H1 (cell line): ENCODE measurements at regions not wholly inside any gene's neighbourhood (a gene's known extent, or its start where the extent isn't known, plus 50 kb on each side); places are given as distances from the start of the nearest gene placed in this dataset.

Experiments used
- CTCF ChIA-PET: fragments of 300-600 bp; sonication (Branson Sonifier 250); formaldehyde crosslinking; loops from one replicate; lab custom pipeline; 2021; ENCODE audit not compliant: partially characterized antibody; lab: Charles Lee
- POLR2A ChIA-PET: fragments of 300-600 bp; sonication (Branson Sonifier 250); formaldehyde crosslinking; loops from one replicate; lab custom pipeline; 2021; ENCODE audit warnings: inconsistent platforms; ENCODE audit not compliant: partially characterized antibody; lab: Charles Lee
- DNase-seq, 2 experiments: peaks; one replicate each; pipeline versions ENCODE4 v3.0.0 to v3.0.0-alpha.2; 2010 to 2022; ENCODE audit warnings: low spot score in 2 of 2, low read depth in 1 of 2, mixed read lengths in 1 of 2
- FAIRE-seq: peaks from 2 replicates; lab custom pipeline; 2011; peaks lifted over from hg19 to GRCh38; lab: Jason Lieb, UNC
- H2AFZ ChIP-seq: 2 replicates; pipeline ENCODE4 v1.8.1; 2012; ENCODE audit warnings: low read length, inconsistent platforms
- H2AK5ac ChIP-seq: 2 replicates; pipeline ENCODE4 v1.6.1; 2013; ENCODE audit warnings: low read depth, low read length
- H2BK120ac ChIP-seq: replicated peaks from 2 replicates; pipeline ENCODE3; 2013; ENCODE audit warnings: low read depth, low read length, inconsistent platforms
- H2BK12ac ChIP-seq: 2 replicates; pipeline ENCODE4 v1.6.1; 2013; ENCODE audit warnings: low read depth, low read length
- H2BK15ac ChIP-seq: 2 replicates; pipeline ENCODE4 v1.6.1; 2013; ENCODE audit warnings: low read length
- H2BK20ac ChIP-seq: 2 replicates; pipeline ENCODE4 v1.6.1; 2013; ENCODE audit warnings: low read length
- H2BK5ac ChIP-seq: 2 replicates; pipeline ENCODE4 v1.6.1; 2013; ENCODE audit warnings: low read depth, low read length
- H3K14ac ChIP-seq: 2 replicates; pipeline ENCODE4 v1.6.1; 2013; ENCODE audit warnings: inconsistent platforms; ENCODE audit not compliant: insufficient read length
- H3K18ac ChIP-seq: 2 replicates; pipeline ENCODE4 v1.6.1; 2013; ENCODE audit warnings: low read length; ENCODE audit errors: extremely low read depth
- H3K23ac ChIP-seq: 2 replicates; pipeline ENCODE4 v1.6.1; 2013; ENCODE audit warnings: inconsistent platforms; ENCODE audit not compliant: insufficient read length
- H3K23me2 ChIP-seq: 2 replicates; pipeline ENCODE4 v1.6.1; 2013; ENCODE audit warnings: low read depth, low read length
- H3K27ac ChIP-seq: 2 replicates; pipeline ENCODE4 v1.6.1; 2011; ENCODE audit warnings: low read depth, low read length, inconsistent platforms
- H3K27me3 ChIP-seq, 4 experiments: replicated peaks in 1 of 4; 1 replicate in 1 of 4; 2 replicates in 3 of 4; pipeline versions ENCODE4 v1.6.1 to v1.8.1; 2011 to 2013; ENCODE audit warnings: low read length in 3 of 4, mild to moderate bottlenecking in 3 of 4, inconsistent platforms in 2 of 4, mixed read lengths in 2 of 4, moderate library complexity in 1 of 4; ENCODE audit not compliant: control insufficient read depth in 3 of 4, insufficient read depth in 3 of 4; ENCODE audit errors: extremely low read depth in 1 of 4
- H3K36me3 ChIP-seq, 4 experiments: 2 replicates each; pipeline versions ENCODE4 v1.6.1 to v1.8.1; 2011 to 2013; ENCODE audit warnings: mild to moderate bottlenecking in 4 of 4, low read length in 3 of 4, moderate library complexity in 2 of 4, control low read depth in 1 of 4, inconsistent platforms in 1 of 4; ENCODE audit not compliant: insufficient read depth in 4 of 4, control insufficient read depth in 2 of 4
- H3K4ac ChIP-seq: replicated peaks from 2 replicates; pipeline ENCODE3; 2013; ENCODE audit warnings: low read length, low read depth, mixed read lengths, inconsistent platforms; ENCODE audit not compliant: insufficient read length
- H3K4me1 ChIP-seq, 4 experiments: replicated peaks in 1 of 4; 1 replicate in 1 of 4; 2 replicates in 3 of 4; pipeline versions ENCODE4 v1.6.1 to v1.8.1; 2011 to 2013; ENCODE audit warnings: low read length in 3 of 4, inconsistent platforms in 2 of 4, mixed read lengths in 1 of 4; ENCODE audit not compliant: insufficient read depth in 4 of 4, control insufficient read depth in 3 of 4
- H3K4me2 ChIP-seq, 2 experiments: 2 replicates each; pipeline versions ENCODE4 v1.6.1 to v1.8.1; 2011 to 2013; ENCODE audit warnings: low read depth in 2 of 2, low read length in 2 of 2, control low read depth in 1 of 2, inconsistent platforms in 1 of 2, mild to moderate bottlenecking in 1 of 2; ENCODE audit not compliant: insufficient read depth in 1 of 2
- H3K4me3 ChIP-seq, 4 experiments: fragments of 200-600, 300-600 bp in 1 of 4; sonication (generic), shearing (Covaris generic), sonication (Bioruptor Twin) in 1 of 4; 2 replicates each; pipeline versions ENCODE4 v1.5.1 to v1.8.1; 2011 to 2016; ENCODE audit warnings: low read length in 4 of 4, low read depth in 3 of 4, control low read depth in 2 of 4, inconsistent platforms in 2 of 4, mild to moderate bottlenecking in 2 of 4, mixed read lengths in 1 of 4, moderate library complexity in 1 of 4; ENCODE audit not compliant: insufficient read depth in 2 of 4; ENCODE audit errors: extremely low read depth in 1 of 4
- H3K56ac ChIP-seq: replicated peaks from 2 replicates; pipeline ENCODE3; 2013; ENCODE audit warnings: low read depth, mild to moderate bottlenecking, mixed read lengths, low read length, inconsistent platforms; ENCODE audit not compliant: insufficient read length
- H3K79me1 ChIP-seq: 2 replicates; pipeline ENCODE4 v1.6.1; 2013; ENCODE audit warnings: low read depth, low read length, control low read depth
- H3K79me2 ChIP-seq, 2 experiments: 2 replicates each; pipeline versions ENCODE4 v1.6.1 to v1.8.1; 2012 to 2013; ENCODE audit warnings: low read length in 2 of 2, mild to moderate bottlenecking in 2 of 2, inconsistent platforms in 1 of 2; ENCODE audit not compliant: insufficient read depth in 2 of 2, control insufficient read depth in 1 of 2
- H3K9ac ChIP-seq, 4 experiments: replicated peaks in 1 of 4; 1 replicate in 1 of 4; 2 replicates in 3 of 4; pipeline versions ENCODE4 v1.6.1 to v1.8.1; 2011 to 2013; ENCODE audit warnings: low read depth in 3 of 4, low read length in 3 of 4, control low read depth in 2 of 4, mild to moderate bottlenecking in 2 of 4, moderate library complexity in 2 of 4, inconsistent platforms in 1 of 4; ENCODE audit errors: extremely low read depth in 1 of 4
- H3K9me3 ChIP-seq, 2 experiments: 2 replicates each; pipeline versions ENCODE4 v1.6.1 to v1.8.1; 2012 to 2013; ENCODE audit warnings: mild to moderate bottlenecking in 2 of 2, moderate library complexity in 2 of 2, control low read depth in 1 of 2, inconsistent platforms in 1 of 2, low read depth in 1 of 2, low read length in 1 of 2, mixed read lengths in 1 of 2; ENCODE audit not compliant: insufficient read depth in 2 of 2
- H4K20me1 ChIP-seq, 2 experiments: replicated peaks in 1 of 2; 2 replicates each; pipeline versions ENCODE3 to v1.8.1; 2011 to 2013; ENCODE audit warnings: inconsistent platforms in 2 of 2, low read length in 2 of 2, mild to moderate bottlenecking in 1 of 2; ENCODE audit not compliant: insufficient read depth in 2 of 2, control insufficient read depth in 1 of 2
- H4K5ac ChIP-seq: 2 replicates; pipeline ENCODE4 v1.6.1; 2013; ENCODE audit warnings: low read length, low read depth, mixed read lengths, inconsistent platforms; ENCODE audit not compliant: insufficient read length
- H4K8ac ChIP-seq: 2 replicates; pipeline ENCODE4 v1.8.0; 2013; ENCODE audit warnings: mild to moderate bottlenecking, moderate library complexity, low read length, inconsistent platforms; ENCODE audit not compliant: insufficient read depth; ENCODE audit errors: extremely low read depth
- H4K91ac ChIP-seq: replicated peaks from 2 replicates; pipeline ENCODE3; 2013; ENCODE audit warnings: low read length, mixed read lengths, inconsistent platforms; ENCODE audit not compliant: insufficient read length
- ASH2L ChIP-seq: fragments of 200-600, 300-600 bp; sonication (generic); IDR thresholded peaks from one replicate; pipeline ENCODE4 v1.7.1; 2017; ENCODE audit warnings: low read length
- BRCA1 ChIP-seq: IDR thresholded peaks from 2 replicates; pipeline ENCODE4 v1.6.1; 2012; ENCODE audit warnings: low read depth, low read length, improper control_type of control experiment
- CBX8 ChIP-seq: fragments of 300-800, 300-1000 bp; sonication (generic); IDR thresholded peaks from 2 replicates; pipeline ENCODE4 v1.7.1; 2016; ENCODE audit warnings: low read depth, low read length, borderline replicate concordance
- FOSL1 ChIP-seq: IDR thresholded peaks from 2 replicates; pipeline ENCODE4 v1.6.1; 2011; ENCODE audit warnings: mild to moderate bottlenecking, low read depth, low read length, moderate library complexity; ENCODE audit not compliant: insufficient read depth
- KDM5A ChIP-seq: fragments of 200-600 bp; IDR thresholded peaks from 2 replicates; pipeline ENCODE4 v1.7.1; 2012; ENCODE audit warnings: mild to moderate bottlenecking, low read length, inconsistent platforms, mixed read lengths
- MAFK ChIP-seq: IDR thresholded peaks from 2 replicates; pipeline ENCODE4 v1.6.1; 2012; ENCODE audit warnings: low read depth, mild to moderate bottlenecking, improper control_type of control experiment, low read length
- NANOG ChIP-seq: IDR thresholded peaks from 2 replicates; pipeline ENCODE4 v1.6.1; 2011; ENCODE audit warnings: low read length, low read depth, mild to moderate bottlenecking, inconsistent platforms; ENCODE audit not compliant: insufficient read depth, poor library complexity, severe bottlenecking
- SIRT6 ChIP-seq: IDR thresholded peaks from one replicate; pipeline ENCODE4 v1.7.1; 2012; ENCODE audit warnings: low read length, inconsistent platforms
- SP2 ChIP-seq: IDR thresholded peaks from 2 replicates; pipeline ENCODE4 v1.6.1; 2012; ENCODE audit warnings: mild to moderate bottlenecking, low read length, inconsistent platforms
- TEAD4 ChIP-seq: IDR thresholded peaks from 2 replicates; pipeline ENCODE4 v1.6.1; 2012; ENCODE audit warnings: low read depth, low read length, inconsistent platforms, mixed read lengths
- YY1 ChIP-seq: IDR thresholded peaks from 2 replicates; pipeline ENCODE4 v1.6.1; 2011; ENCODE audit warnings: low read depth, mild to moderate bottlenecking, low read length
- WGBS, 2 experiments: shearing (Covaris generic) in 1 of 2; methylation state at CpG; one replicate each; pipeline versions ENCODE4 v1.1.6 to v1.1.7; 2013 to 2015; ENCODE audit warnings: low lambda C conversion rate in 2 of 2, mixed read lengths in 2 of 2, inconsistent platforms in 1 of 2, low coverage in 1 of 2, missing lambda C conversion rate in 1 of 2; ENCODE audit not compliant: insufficient replicate concordance in 2 of 2, insufficient coverage in 1 of 2, insufficient read length in 1 of 2; ENCODE audit errors: extremely low coverage in 1 of 2, missing lambda C conversion rate in 1 of 2; 5-methylcytosine and 5-hydroxymethylcytosine counted together
- TF ChIP-seq, protein P1 (sequence below), 3 experiments: IDR thresholded peaks; 1 replicate in 2 of 3; 2 replicates in 1 of 3; pipeline versions ENCODE4 v1.5.1 to v1.6.1; 2011; ENCODE audit warnings: low read length in 3 of 3, mild to moderate bottlenecking in 3 of 3, inconsistent platforms in 2 of 3, low read depth in 1 of 3, moderate library complexity in 1 of 3; ENCODE audit not compliant: insufficient read depth in 1 of 3; ENCODE audit errors: control extremely low read depth in 1 of 3
- TF ChIP-seq, protein P2 (sequence below): IDR thresholded peaks from 2 replicates; pipeline ENCODE4 v1.6.1; 2012; ENCODE audit warnings: inconsistent platforms

DNA sequence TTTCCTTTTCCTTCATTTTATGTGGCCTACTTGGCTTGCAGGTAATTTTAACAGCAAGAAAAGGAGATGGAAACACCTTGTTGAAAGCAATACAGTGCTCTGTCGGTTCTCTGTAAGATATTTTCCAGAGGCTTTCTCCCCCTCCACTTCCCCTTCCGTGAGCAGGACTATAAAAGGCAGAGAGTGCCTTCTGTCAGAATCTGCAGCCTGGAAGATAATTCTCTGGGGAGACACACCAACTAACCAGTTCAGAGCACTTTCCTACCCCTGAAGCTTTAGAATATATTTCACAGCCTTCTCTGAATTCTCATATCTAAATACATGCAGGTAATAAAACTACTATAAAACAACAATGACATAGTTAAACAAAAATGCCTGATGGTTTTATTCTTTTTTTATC lies 141.1 kb downstream of the IDS start:
- no peak overlapping the region for H3K18ac ChIP-seq
- TF ChIP-seq FOSL1, result no peak
- TF ChIP-seq MAFK, result no peak
- no peak for TF ChIP-seq KDM5A
- no peak for TF ChIP-seq YY1
- no peak for TF ChIP-seq CBX8
- no peak for TF ChIP-seq BRCA1
- no peak for TF ChIP-seq SP2
- TF ChIP-seq NANOG, result no peak
- no peak for TF ChIP-seq SIRT6
- TF ChIP-seq, protein P1, sequence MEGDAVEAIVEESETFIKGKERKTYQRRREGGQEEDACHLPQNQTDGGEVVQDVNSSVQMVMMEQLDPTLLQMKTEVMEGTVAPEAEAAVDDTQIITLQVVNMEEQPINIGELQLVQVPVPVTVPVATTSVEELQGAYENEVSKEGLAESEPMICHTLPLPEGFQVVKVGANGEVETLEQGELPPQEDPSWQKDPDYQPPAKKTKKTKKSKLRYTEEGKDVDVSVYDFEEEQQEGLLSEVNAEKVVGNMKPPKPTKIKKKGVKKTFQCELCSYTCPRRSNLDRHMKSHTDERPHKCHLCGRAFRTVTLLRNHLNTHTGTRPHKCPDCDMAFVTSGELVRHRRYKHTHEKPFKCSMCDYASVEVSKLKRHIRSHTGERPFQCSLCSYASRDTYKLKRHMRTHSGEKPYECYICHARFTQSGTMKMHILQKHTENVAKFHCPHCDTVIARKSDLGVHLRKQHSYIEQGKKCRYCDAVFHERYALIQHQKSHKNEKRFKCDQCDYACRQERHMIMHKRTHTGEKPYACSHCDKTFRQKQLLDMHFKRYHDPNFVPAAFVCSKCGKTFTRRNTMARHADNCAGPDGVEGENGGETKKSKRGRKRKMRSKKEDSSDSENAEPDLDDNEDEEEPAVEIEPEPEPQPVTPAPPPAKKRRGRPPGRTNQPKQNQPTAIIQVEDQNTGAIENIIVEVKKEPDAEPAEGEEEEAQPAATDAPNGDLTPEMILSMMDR (IDR thresholded peaks at IDR 0.05; ENCODE audit: control extremely low read depth in 1 of 3, insufficient read depth in 1 of 3, low read depth in 1 of 3, low read length in 3 of 3), result no peak
- no peak for TF ChIP-seq ASH2L
- no peak for TF ChIP-seq TEAD4
- TF ChIP-seq, protein P2, sequence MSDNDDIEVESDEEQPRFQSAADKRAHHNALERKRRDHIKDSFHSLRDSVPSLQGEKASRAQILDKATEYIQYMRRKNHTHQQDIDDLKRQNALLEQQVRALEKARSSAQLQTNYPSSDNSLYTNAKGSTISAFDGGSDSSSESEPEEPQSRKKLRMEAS, result no peak

More for the DNA sequence above, 141.1 kb downstream of the IDS start:
- H3K79me2 ChIP-seq, result no peaks in the 10 kb centered on the region
- 94% methylated on average over 2 of the region's 2 CpGs; no CpG with 5 or more reads in 1 of the 2 experiments for WGBS, 2 experiments
- H2BK15ac ChIP-seq, result no peak overlapping the region
- H2BK120ac ChIP-seq, result no peak overlapping the region
- H4K8ac ChIP-seq, result no peak overlapping the region
- H3K9me3 ChIP-seq, result no peaks in the 10 kb centered on the region
- H2BK20ac ChIP-seq, result no peak overlapping the region
- no peak overlapping the region for H3K27ac ChIP-seq
- no peak overlapping the region for H4K5ac ChIP-seq
- no peak overlapping the region for H2BK12ac ChIP-seq
- CTCF ChIA-PET, result no interaction called here
- H3K9ac ChIP-seq, result no peak overlapping the region
- H3K23ac ChIP-seq, result no peak overlapping the region
- no peaks in the 10 kb centered on the region for H3K23me2 ChIP-seq
- POLR2A ChIA-PET, result no interaction called here
- H3K56ac ChIP-seq, result no peak overlapping the region
- no peak overlapping the region for H3K4me2 ChIP-seq
- FAIRE-seq, result no peak
- no peak overlapping the region for H3K4me3 ChIP-seq
- no peaks in the 10 kb centered on the region for H3K36me3 ChIP-seq
- no peak overlapping the region for H2BK5ac ChIP-seq
- no peaks in the 10 kb centered on the region for H3K79me1 ChIP-seq
- no peaks in the 10 kb centered on the region for H3K27me3 ChIP-seq
- no peak overlapping the region for H3K14ac ChIP-seq
- H2AFZ ChIP-seq, result no peak overlapping the region
- H3K4me1 ChIP-seq, result no peaks in the 10 kb centered on the region
- DNase-seq, result no peak
- H2AK5ac ChIP-seq, result no peak overlapping the region
- no peaks in the 10 kb centered on the region for H4K20me1 ChIP-seq
- no peak overlapping the region for H4K91ac ChIP-seq
- no peak overlapping the region for H3K4ac ChIP-seq
